Transverse colon (tissue), 4 donors: ENCODE measurements at regions not wholly inside any gene's neighbourhood (a gene's known extent, or its start where the extent isn't known, plus 50 kb on each side); places are given as distances from the start of the nearest gene placed in this dataset.

Experiments used
- DNase-seq: peaks from one replicate; pipeline ENCODE4 v3.0.0-alpha.2; 2019
- H3K27ac ChIP-seq, 4 donors: fragments of 200-600 bp; sonication (generic); 2 replicates each; pipeline ENCODE4 v1.5.1; 2016 to 2018; ENCODE audit warnings: inconsistent platforms in 4 of 4
- H3K27me3 ChIP-seq: fragments of 200-600 bp; sonication (generic); 2 replicates; pipeline ENCODE4 v1.5.1; 2017; ENCODE audit warnings: inconsistent platforms
- H3K36me3 ChIP-seq, 4 donors: fragments of 200-600 bp; sonication (generic); 2 replicates each; pipeline ENCODE4 v1.5.1; 2017 to 2019; ENCODE audit warnings: inconsistent platforms in 4 of 4
- H3K4me1 ChIP-seq, 4 donors: fragments of 200-600 bp; sonication (generic); 2 replicates each; pipeline ENCODE4 v1.5.1; 2017 to 2020; ENCODE audit warnings: inconsistent platforms in 4 of 4
- H3K4me3 ChIP-seq, 4 donors: fragments of 200-600 bp; sonication (generic); 1 replicate in 1 of 4; 2 replicates in 3 of 4; pipeline versions ENCODE4 v1.5.1 to v1.6.1; 2017 to 2019; ENCODE audit warnings: inconsistent platforms in 4 of 4
- H3K9me3 ChIP-seq, 2 donors: fragments of 200-600 bp; sonication (generic); 2 replicates each; pipeline ENCODE4 v1.5.1; 2017 to 2019; ENCODE audit warnings: inconsistent platforms in 2 of 2
- CTCF ChIP-seq, 5 experiments: fragments of 200-600 bp in 3 of 5; fragments of 450-650 bp in 2 of 5; sonication (generic) in 3 of 5; IDR thresholded peaks; 1 replicate in 2 of 5; 2 replicates in 3 of 5; pipeline ENCODE4 v1.5.1; 2016 to 2017; ENCODE audit warnings: antibody characterized with exemption in 5 of 5, inconsistent platforms in 3 of 5, mild to moderate bottlenecking in 2 of 5, moderate library complexity in 1 of 5
- EP300 ChIP-seq: sonication (generic); formaldehyde crosslinking; IDR thresholded peaks from one replicate; pipeline ENCODE4 v1.6.1; 2017; ENCODE audit warnings: antibody characterized with exemption, low read depth
- POLR2A ChIP-seq: fragments of 450-650 bp; IDR thresholded peaks from one replicate; pipeline ENCODE4 v1.6.1; 2016; ENCODE audit warnings: antibody characterized with exemption, mild to moderate bottlenecking, moderate library complexity
- POLR2AphosphoS5 ChIP-seq, 3 donors: sonication (generic); formaldehyde crosslinking; IDR thresholded peaks; one replicate each; pipeline ENCODE4 v1.6.1; 2016; ENCODE audit warnings: antibody characterized with exemption in 3 of 3
- WGBS, 2 donors: methylation state at CpG; one replicate each; pipeline ENCODE4 v1.1.5; 2018; ENCODE audit warnings: low coverage in 1 of 2; 5-methylcytosine and 5-hydroxymethylcytosine counted together
- in situ Hi-C, 4 donors: fragments of 200-750 bp; cut with MboI; loops; one replicate each; pipeline versions ENCODE4 v1.15.0 to v1.15.1; 2017; ENCODE audit warnings: low sequenced_read_pairs in 3 of 4, low pct_ligation_motif_present in 1 of 4, low pct_unique_long_range_greater_than_20kb in 1 of 4
- intact Hi-C: fragments of 100-400 bp; cut with DNase I; formaldehyde crosslinking; loops from one replicate; pipeline ENCODE4 v1.15.1; 2023; ENCODE audit warnings: low total_unique reads

- no peak for DNase-seq
- Histone ChIP-seq H3K36me3 (no peaks in the 10 kb centered on the region), H3K9me3 (no peaks in the 10 kb centered on the region), H3K4me1 (no peaks in the 10 kb centered on the region), H3K27ac (no peak overlapping the region), H3K4me3 (no peak overlapping the region), H3K27me3 (no peaks in the 10 kb centered on the region)
- in situ Hi-C loops = no loop called here
- 80 to 88% methylated on average over 3 of the region's 3 CpGs for WGBS, 2 donors
- TF ChIP-seq CTCF (IDR thresholded peaks at IDR 0.05) (no peak), POLR2AphosphoS5 (IDR thresholded peaks at IDR 0.05) (no peak)
- intact Hi-C loops = no loop called here
These were observed 148.8 kb downstream of the ACTR3 start for GRCh38 chr2:114038710-114039109.

- Histone ChIP-seq H3K27ac (no peak overlapping the region), H3K27me3 (no peaks in the 10 kb centered on the region), H3K9me3 (no peaks in the 10 kb centered on the region), H3K36me3 (no peaks in the 10 kb centered on the region), H3K4me3 (no peak overlapping the region), H3K4me1 (no peaks in the 10 kb centered on the region)
- no peak for DNase-seq
- in situ Hi-C loops (no loop called here), intact Hi-C loops (no loop called here)
- no peak for TF ChIP-seq POLR2AphosphoS5 (IDR thresholded peaks at IDR 0.05)
- TF ChIP-seq EP300 = no peak
- no peak for TF ChIP-seq POLR2A
- TF ChIP-seq CTCF (IDR thresholded peaks at IDR 0.05) = no peak
- 88% methylated on average over 2 of the region's 2 CpGs; no CpG with 5 or more reads in 1 of the 2 donors for WGBS, 2 donors
These were observed 149.8 kb downstream of the ACTR3 start for GRCh38 chr2:114039677-114040076.

DNA sequence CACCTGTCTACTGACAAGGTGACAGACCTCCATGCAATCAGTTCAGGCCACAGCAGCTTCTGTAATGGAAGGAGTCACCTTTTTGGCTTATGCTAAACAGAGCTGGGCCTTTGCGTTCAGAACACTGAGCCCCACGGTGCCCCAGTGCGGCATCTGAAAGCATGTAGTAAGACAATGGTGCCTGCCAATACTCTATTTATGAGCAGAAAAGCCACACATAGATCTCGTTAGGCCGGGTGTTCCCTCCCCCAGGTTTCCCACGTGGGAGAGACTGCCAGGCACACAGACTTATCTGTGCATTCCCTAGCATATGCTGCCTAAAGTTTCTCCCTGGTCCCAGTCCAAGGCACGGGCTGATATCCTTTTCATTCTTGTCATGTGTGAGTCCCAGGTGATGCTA, 150.9 kb downstream of the ACTR3 start:
- no peaks in the 10 kb centered on the region for H3K9me3 ChIP-seq
- TF ChIP-seq POLR2A (no peak), CTCF (IDR thresholded peaks at IDR 0.05) (no peak), EP300 (no peak), POLR2AphosphoS5 (IDR thresholded peaks at IDR 0.05) (no peak)
- 80% methylated on average over 7 of the region's 7 CpGs; no CpG with 5 or more reads in 1 of the 2 donors for WGBS, 2 donors
- no peaks in the 10 kb centered on the region for H3K27me3 ChIP-seq
- no peak overlapping the region for H3K27ac ChIP-seq
- H3K4me3 ChIP-seq = no peak overlapping the region
- intact Hi-C loops = no loop called here
- H3K4me1 ChIP-seq = no peaks in the 10 kb centered on the region
- in situ Hi-C loops = no loop called here
- no peak for DNase-seq
- H3K36me3 ChIP-seq = no peaks in the 10 kb centered on the region

DNA sequence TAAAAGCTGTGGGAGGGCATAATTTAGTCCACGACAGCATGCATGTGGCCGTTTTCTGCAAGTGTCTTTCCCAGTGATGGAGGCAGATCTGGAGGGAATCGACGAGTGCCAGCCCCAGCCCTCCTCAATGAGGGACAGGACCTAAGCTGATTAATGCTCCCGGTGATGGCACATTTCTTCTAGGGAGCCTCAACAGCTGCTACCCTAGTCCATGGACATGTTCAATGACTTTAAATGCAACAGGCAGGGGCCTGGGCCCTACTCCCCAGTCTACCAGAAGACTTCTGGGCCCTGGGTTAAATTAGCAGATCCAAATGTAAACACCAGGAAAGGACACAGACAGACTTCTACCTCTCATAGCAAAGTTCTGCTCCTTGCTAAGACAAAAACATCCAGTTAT, 155.1 kb downstream of the ACTR3 start:
- WGBS, 2 donors = 97% methylated on average over 5 of the region's 5 CpGs; no CpG with 5 or more reads in 1 of the 2 donors

More for the DNA sequence above, 155.1 kb downstream of the ACTR3 start:
- Histone ChIP-seq H3K36me3 (no peaks in the 10 kb centered on the region), H3K27me3 (no peaks in the 10 kb centered on the region), H3K9me3 (no peaks in the 10 kb centered on the region), H3K4me1 (no peaks in the 10 kb centered on the region), H3K27ac (no peak overlapping the region), H3K4me3 (no peak overlapping the region)
- DNase-seq = no peak
- in situ Hi-C loops = no loop called here
- TF ChIP-seq CTCF (IDR thresholded peaks at IDR 0.05) (no peak), EP300 (no peak), POLR2AphosphoS5 (IDR thresholded peaks at IDR 0.05) (no peak), POLR2A (no peak)
- intact Hi-C loops = no loop called here
